GM19240 (cell line): ENCODE measurements at regions not wholly inside any gene's neighbourhood (a gene's known extent, or its start where the extent isn't known, plus 50 kb on each side); places are given as distances from the start of the nearest gene placed in this dataset.

Source experiments
- DNase-seq: peaks from one replicate; pipeline ENCODE4 v3.0.0; 2011; ENCODE audit warnings: low spot score; ENCODE audit not compliant: insufficient read length

DNA sequence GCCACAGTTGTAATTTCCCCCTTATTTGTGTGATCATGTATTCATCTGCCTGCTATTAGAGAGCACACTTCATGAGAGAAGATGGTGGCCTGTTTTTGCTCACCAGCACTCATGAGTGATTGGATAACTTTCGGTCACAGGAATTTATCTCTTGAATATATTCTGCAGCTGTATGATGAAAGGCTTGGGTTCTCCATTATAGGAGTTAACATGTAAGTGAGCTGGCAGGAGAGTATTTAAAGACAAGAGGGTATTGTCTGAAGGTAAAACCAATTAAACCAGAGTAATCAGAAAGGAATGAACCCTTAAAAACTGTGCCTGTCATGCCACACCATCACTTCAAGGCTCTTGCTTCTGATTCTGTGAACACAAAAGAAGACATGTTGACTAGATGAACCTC lies 574.9 kb upstream of the CAMK1G start:
- no peak for DNase-seq

DNA sequence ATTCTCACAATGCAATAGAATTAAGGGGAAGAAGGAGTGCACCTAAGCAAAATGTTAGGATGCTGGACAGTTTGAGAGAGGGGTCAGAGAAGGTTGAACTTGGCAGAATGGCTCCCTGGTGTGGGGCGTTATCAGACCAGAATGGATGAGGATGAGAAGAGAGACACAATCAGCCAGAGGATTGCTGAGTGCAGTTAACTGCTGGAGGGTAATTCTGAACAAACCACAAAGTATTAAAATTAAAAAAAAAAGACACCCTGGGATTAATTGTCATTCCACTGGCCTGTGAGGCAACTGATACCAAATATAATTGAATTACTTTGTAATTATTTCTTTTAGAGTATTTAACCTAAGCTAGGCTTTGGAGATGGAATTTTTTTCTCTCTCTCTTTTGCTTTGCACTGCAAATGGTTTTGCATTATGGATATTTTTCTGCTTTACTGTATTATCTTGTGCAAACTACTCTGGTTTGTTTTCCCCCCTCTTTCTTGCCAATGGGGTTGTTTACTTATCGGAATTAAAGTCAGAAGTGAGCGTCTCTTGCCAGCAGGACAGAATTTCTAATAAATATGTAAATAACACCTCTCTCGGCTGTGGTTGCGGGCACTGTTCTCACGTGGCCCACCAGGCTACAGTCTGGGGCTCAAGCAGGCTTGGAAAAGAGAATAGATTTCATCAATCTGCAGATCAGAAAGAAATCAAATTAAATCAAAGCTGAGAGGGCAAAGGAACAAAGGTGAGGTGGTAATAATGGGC lies 572.9 kb upstream of the CAMK1G start:
- DNase-seq: no peak

DNA sequence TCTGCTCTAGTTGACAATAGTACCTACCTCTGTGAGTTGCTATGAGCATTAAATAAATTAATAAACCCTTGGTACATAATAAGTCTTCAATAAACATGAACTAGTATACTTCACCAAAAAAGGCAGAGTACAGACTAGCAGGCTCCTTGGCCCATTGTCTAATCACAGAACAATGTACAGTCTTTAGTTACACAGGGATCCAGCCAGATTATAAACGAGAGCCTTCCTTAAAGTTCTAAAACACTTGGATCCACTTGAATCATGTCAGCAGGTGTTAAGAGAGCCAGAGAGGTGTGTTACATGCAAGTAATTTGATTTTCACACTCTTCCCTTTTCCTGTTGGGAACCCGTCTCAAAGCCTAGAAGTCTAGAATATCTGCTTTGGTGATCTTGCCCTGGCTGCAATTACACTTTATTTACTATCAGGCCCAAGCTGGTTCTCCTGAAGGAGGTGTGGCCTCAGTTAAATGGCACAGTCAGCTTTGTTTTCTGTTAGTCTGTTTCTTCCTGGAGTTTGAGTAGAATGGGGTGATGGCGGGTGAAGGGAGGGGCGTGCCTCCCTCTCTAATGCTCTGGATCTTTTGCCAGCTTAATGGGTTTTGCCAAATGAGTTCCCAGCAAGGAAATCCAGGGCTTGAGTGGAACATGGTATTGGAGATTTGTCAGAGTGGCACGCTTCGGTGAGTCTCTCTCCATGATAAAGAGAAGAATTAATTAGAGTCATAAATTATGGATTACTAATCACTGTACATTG lies 570.9 kb upstream of the CAMK1G start:
- no peak for DNase-seq

GRCh38 chr1:209015092-209015491 lies 568.4 kb upstream of the CAMK1G start:
- no peak for DNase-seq

DNA sequence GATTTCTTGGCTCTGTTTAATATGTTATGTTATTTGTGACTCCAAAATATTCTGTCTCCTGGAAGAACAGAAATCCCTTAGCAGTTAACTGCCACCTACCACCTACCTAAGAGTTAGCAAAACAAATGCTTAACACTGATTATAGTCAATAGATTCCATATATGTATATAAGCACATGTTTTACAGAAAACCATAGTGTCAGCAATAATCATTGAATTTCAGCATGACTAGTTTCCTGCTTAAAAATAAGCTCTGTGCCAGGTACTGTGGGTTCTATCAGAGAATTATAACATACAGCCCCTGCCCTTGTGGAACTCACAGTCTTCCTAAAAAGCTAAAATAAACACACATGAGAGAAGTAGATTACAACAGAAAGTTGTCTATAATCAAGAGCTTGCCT lies 561.9 kb upstream of the CAMK1G start:
- no peak for DNase-seq

DNA sequence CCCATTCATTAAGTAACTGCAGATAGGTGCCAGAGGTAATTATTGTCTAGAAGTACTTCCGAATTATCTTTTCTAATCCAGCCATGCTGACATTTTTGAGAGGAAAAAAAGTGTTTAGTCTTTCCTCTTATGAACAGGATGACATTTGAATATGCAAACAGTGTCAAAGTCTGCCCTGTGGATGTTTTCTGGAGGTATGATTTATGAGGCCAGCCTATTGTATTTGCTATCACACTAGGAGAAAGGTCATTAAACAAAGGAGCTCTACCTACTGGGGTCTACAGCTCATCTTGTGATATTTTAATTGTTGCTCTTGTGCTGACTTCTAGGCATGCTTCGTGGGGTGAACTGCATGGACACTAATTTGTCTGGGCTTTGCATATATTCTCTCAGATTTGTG lies 559.7 kb upstream of the CAMK1G start:
- no peak for DNase-seq

DNA sequence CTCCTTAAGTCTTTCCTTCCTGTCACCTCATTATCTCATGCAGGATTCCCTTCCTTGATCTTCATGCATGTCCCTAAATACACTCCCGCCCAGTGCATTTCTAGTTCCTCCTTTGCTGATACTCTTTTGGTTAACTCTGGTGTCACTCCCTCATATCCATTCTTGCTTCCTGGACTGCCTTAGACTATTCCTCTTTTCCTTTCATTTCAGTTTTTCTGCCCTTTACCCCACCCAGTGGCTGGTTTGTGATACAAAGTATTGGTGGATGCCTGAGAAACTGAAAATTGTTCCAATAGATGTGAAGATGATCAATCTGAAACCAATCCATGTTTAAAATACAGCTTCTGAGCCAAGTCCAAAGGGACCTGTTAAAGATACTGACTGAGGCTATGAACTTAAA lies 553.8 kb upstream of the CAMK1G start:
- DNase-seq: no peak

GRCh38 chr1:209030454-209031167 lies 552.9 kb upstream of the CAMK1G start:
- DNase-seq: no peak

DNA sequence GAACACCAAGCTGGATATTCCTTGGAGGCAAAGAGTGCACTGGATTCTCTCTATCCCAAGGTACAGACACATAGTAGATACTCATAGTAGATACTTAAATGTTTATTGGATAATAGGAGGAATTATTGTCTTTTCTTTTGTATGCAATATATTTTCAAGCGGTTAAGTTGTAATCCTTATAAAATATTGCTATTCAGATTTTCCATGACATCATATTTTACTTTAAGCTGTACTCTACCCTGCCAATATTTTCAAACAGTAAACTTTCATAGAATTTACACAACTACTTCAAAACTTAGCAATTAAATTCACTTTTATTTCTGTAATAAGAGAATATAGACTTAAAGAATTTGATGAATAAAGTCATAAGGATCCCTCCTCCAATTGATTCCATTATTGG lies 546.5 kb upstream of the CAMK1G start:
- DNase-seq: no peak

DNA sequence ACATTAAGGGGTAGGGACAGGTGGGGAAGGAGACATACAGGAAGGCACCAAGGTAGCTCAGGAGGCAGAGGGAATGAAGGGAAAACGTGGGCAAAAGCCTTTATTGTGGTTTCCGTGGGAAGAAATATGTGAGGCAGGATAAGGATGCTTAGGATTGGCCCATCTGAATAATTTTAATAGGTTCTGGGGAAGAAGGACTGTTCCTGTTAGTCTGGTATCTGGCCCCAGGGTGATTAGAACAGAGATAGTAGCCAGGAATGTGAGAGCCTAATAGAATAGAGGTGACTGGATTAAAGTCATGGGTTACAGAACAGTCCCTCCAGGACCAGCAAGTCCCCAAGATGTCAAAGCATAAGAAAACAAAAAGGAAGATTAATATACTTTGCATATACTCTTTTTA lies 545.2 kb upstream of the CAMK1G start:
- DNase-seq: no peak

DNA sequence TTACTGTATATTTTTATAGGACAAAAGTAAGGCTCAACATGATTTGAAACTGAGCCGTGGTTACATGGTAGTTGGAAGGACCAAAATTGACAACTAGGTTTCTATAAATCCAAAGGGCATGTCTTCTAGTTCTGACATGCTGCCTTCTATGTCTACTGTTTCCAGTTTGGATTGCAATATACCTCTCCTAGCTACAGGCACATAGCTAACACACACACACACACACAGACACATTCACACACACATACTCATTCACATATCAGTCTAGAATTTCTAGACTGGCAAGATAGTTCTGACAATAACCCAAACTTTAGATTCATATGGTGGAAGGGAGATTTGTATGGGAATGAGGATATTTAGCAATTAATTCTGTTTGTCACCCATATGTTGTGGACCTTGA lies 544.8 kb upstream of the CAMK1G start:
- no peak for DNase-seq

DNA sequence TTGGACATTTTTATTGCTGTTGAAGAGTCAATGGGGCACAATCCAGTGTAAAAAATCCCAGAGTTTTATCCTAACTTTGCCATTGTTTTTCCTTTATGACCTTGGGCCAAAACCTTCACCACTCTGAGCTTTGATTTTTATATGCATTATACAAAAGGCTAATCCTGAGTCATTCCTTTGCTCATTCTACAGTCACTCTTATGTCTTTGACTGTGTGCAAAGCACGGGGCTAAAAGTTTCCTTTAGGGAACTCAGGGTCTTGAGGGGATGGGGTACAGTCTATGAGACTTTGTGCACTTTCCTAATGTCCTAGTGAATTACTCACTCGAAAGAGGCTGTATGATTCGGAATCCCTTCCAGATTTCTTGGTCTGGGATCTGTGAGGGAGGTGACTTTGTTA lies 543.2 kb upstream of the CAMK1G start:
- no peak for DNase-seq

DNA sequence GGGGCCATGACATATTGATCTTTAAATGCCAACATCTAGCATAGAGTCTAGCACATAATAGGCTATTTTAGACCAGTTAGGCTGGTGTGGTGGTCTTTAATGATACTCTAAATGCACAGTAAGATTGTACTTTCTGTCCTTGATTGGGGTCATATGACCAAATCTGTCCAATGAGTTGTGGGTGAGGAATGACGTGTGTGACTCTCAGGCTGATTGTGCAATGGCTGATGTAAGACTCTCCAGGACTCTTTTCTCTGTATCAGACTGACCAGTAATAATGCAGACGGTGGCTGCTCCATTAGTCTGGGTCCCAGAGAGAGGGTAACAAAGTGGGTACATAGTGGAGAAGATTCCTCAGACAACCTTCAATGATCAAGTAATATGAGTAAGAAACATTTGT lies 541.6 kb upstream of the CAMK1G start:
- DNase-seq: no peak

GRCh38 chr1:209042413-209042812 lies 541.1 kb upstream of the CAMK1G start:
- no peak for DNase-seq

- DNase-seq: no peak
Measured at GRCh38 chr1:209045331-209046057, 538.0 kb upstream of the CAMK1G start.

GRCh38 chr1:209046058-209046417 lies 537.5 kb upstream of the CAMK1G start:
- DNase-seq: no peak

DNA sequence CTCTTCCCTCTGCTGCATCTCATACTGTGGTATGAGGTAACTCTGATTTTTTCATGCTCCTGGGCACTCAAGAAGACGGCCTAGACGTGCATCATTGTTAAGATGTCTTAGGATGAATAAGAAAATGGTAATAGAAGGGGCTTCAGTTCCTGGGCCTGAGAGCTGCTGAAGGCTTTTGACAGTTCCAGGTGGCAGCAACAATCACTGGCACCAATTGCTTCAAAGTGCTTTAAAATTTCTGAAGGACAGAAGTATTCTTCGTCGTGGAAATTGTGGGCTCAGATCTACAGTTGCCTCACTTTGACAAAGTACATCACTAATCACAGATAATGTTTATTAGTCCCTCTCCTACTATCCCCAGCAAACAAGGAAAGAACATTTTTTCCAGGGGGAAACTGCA lies 536.6 kb upstream of the CAMK1G start:
- no peak for DNase-seq

DNA sequence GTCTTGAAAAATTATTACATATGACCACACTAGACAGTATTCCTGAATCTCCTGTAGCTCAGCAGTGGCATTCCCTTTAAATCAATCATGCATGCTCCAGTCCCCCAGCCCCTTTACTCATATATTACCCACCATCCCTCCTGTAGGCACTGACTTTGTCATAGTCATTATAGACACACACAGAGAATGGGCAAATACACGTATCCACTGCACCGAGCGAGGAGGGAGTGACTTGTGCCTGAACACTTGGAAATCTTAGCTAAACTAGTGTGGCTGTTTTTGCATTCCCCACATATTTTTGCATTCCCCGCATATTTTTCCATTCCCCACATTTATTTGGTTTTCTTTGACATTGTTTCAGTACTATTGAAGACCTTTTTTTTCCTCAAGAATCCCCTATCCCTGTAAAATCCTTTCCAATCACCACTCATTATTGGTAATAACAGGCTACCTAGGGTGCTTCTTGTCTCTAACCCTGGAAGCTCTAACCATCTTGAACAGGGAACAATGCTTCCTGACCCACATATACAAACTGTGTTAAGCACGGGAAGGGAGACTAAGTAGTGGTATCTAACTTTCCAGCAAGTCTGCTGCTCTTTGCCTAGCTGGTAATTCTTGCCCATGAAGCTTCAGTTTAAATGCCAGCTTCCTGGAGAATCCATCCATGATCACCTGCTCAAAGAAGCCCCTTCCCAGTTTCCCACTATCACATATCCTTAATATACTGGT lies 534.4 kb upstream of the CAMK1G start:
- DNase-seq: no peak

GRCh38 chr1:209051570-209051969 lies 531.9 kb upstream of the CAMK1G start:
- DNase-seq: no peak

DNA sequence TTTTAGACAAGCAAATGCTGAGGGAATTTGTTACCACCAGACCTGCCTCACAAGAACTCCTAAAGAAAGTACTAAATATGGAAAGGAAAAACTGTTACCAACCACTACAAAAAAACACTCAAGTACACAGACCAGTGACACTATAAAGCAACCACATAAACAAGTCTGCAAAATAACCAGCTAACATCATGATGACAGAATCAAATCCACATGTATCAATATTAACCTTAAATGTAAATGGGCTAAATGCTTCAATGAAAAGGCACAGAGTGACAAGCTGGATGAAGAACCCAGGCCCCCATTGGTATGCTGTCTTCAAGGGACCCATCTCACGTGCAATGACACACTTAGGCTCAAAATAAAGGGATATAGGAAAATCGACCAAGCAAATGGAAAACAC lies 529.9 kb upstream of the CAMK1G start:
- DNase-seq: no peak

GRCh38 chr1:209057083-209057482 lies 526.4 kb upstream of the CAMK1G start:
- DNase-seq: no peak
